ENCODE measurements at regions not wholly inside any gene's neighbourhood (a gene's known extent, or its start where the extent isn't known, plus 50 kb on each side); places are given as distances from the start of the nearest gene placed in this dataset.
"Not testable (repeated sequence)": the region's sequence is repeated elsewhere in the genome, so short reads cannot be mapped to it uniquely, and the experiment has no call there.

DNA sequence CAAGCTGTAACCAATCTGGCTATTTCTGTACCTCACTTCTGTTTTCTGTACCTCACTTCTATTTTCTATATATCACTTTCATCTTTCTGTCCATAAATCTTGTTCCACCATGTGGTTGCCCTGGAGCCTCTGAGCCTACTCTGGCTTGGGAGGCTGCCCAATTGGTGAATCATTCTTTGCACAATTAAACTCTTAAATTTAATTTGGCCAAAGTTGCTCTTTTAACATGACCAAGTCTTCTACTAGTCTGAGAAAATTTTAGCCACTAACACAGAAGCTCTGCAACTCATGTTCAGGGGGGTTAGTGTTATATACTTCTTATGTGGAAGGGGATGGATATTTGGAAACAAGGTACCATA, 503.5 kb downstream of the KIF20B start:
- no peaks in the 10 kb centered on the region for H3K4me1 ChIP-seq (ENCODE audit: control insufficient read depth, insufficient read depth, low read length)
- H3K36me3 ChIP-seq (ENCODE audit: control insufficient read depth, insufficient read depth, low read length): no peaks in the 10 kb centered on the region
- no peak overlapping the region for H3K4me3 ChIP-seq (ENCODE audit: low read depth, low read length)
- H3K9ac ChIP-seq (ENCODE audit: low read depth, low read length): no peak overlapping the region
- H3K9me3 ChIP-seq (ENCODE audit: control insufficient read depth, insufficient read depth, low read length): no peaks in the 10 kb centered on the region
- no peaks in the 10 kb centered on the region for H3K27me3 ChIP-seq (ENCODE audit: control insufficient read depth, insufficient read depth, low read length)

- Histone ChIP-seq H3K9me3 (ENCODE audit: control insufficient read depth, insufficient read depth, low read length) (no peaks in the 10 kb centered on the region), H3K4me1 (ENCODE audit: control insufficient read depth, insufficient read depth, low read length) (no peaks in the 10 kb centered on the region), H3K9ac (ENCODE audit: low read depth, low read length) (no peak overlapping the region), H3K4me3 (ENCODE audit: low read depth, low read length) (no peak overlapping the region), H3K36me3 (ENCODE audit: control insufficient read depth, insufficient read depth, low read length) (no peaks in the 10 kb centered on the region), H3K27me3 (ENCODE audit: control insufficient read depth, insufficient read depth, low read length) (no peaks in the 10 kb centered on the region)
These were observed 503.9 kb downstream of the KIF20B start for GRCh38 chr10:90205340-90205739.

DNA sequence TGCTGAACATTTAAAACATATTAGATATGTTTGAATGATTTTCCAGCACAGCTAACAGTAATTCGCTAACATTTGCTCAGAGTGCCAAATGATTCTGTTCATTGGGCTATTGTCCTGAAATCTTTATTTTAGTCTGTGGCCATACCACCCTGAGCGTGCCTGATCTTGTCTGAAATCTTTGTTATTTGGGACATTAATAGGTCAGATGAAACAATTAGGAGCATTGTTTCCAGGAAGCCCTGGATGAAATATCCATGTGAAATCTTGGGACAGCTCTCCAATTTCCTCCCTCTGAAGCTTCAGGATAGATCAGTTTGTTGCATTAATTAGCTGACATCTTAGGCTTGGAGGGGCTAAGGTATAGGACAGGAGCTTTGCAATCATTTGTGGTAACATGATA, 512.0 kb downstream of the KIF20B start:
- H3K4me3 ChIP-seq (ENCODE audit: low read depth, low read length): no peak overlapping the region
- H3K4me1 ChIP-seq (ENCODE audit: control insufficient read depth, insufficient read depth, low read length): no peaks in the 10 kb centered on the region
- H3K27me3 ChIP-seq (ENCODE audit: control insufficient read depth, insufficient read depth, low read length): no peaks in the 10 kb centered on the region
- no peaks in the 10 kb centered on the region for H3K36me3 ChIP-seq (ENCODE audit: control insufficient read depth, insufficient read depth, low read length)
- no peaks in the 10 kb centered on the region for H3K9me3 ChIP-seq (ENCODE audit: control insufficient read depth, insufficient read depth, low read length)
- no peak overlapping the region for H3K9ac ChIP-seq (ENCODE audit: low read depth, low read length)

DNA sequence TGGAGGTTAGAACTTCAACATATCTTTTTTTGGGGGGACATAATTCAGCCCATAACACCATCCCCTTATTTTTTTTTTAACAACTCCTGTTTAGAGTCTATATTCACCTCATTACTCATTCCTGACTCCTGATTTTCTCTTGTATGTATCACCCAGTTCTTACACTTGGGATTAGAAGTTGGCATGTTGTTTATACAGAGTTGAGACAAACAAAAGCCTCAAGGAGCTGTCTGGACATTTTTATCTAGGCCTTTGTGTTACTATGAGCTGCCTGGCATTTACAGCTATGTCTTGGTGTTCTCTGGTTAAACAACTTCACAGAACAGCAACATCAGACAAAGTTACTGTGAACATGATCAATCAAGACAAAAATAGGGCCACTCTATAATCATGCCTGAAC, 517.5 kb downstream of the KIF20B start:
- Histone ChIP-seq H3K4me1 (ENCODE audit: control insufficient read depth, insufficient read depth, low read length) (no peaks in the 10 kb centered on the region), H3K36me3 (ENCODE audit: control insufficient read depth, insufficient read depth, low read length) (no peaks in the 10 kb centered on the region), H3K4me3 (ENCODE audit: low read depth, low read length) (no peak overlapping the region), H3K9ac (ENCODE audit: low read depth, low read length) (no peak overlapping the region), H3K27me3 (ENCODE audit: control insufficient read depth, insufficient read depth, low read length) (no peaks in the 10 kb centered on the region), H3K9me3 (ENCODE audit: control insufficient read depth, insufficient read depth, low read length) (no peaks in the 10 kb centered on the region)

- H3K36me3 ChIP-seq (ENCODE audit: control insufficient read depth, insufficient read depth, low read length): no peaks in the 10 kb centered on the region
- H3K4me1 ChIP-seq (ENCODE audit: control insufficient read depth, insufficient read depth, low read length): no peaks in the 10 kb centered on the region
- H3K27me3 ChIP-seq (ENCODE audit: control insufficient read depth, insufficient read depth, low read length): no peaks in the 10 kb centered on the region
- H3K9me3 ChIP-seq (ENCODE audit: control insufficient read depth, insufficient read depth, low read length): no peaks in the 10 kb centered on the region
- H3K9ac ChIP-seq (ENCODE audit: low read depth, low read length): no peak overlapping the region
- H3K4me3 ChIP-seq (ENCODE audit: low read depth, low read length): no peak overlapping the region
These were observed 521.0 kb downstream of the KIF20B start for GRCh38 chr10:90222372-90222771.

- Histone ChIP-seq H3K4me3 (ENCODE audit: low read depth, low read length) (no peak overlapping the region), H3K36me3 (ENCODE audit: control insufficient read depth, insufficient read depth, low read length) (no peaks in the 10 kb centered on the region), H3K27me3 (ENCODE audit: control insufficient read depth, insufficient read depth, low read length) (no peaks in the 10 kb centered on the region), H3K9me3 (ENCODE audit: control insufficient read depth, insufficient read depth, low read length) (no peaks in the 10 kb centered on the region), H3K4me1 (ENCODE audit: control insufficient read depth, insufficient read depth, low read length) (no peaks in the 10 kb centered on the region), H3K9ac (ENCODE audit: low read depth, low read length) (no peak overlapping the region)
These were observed 521.5 kb downstream of the KIF20B start for GRCh38 chr10:90222939-90223338.

- H3K9me3 ChIP-seq (ENCODE audit: control insufficient read depth, insufficient read depth, low read length): no peaks in the 10 kb centered on the region
These were observed 523.6 kb downstream of the KIF20B start for GRCh38 chr10:90224791-90225566.

DNA sequence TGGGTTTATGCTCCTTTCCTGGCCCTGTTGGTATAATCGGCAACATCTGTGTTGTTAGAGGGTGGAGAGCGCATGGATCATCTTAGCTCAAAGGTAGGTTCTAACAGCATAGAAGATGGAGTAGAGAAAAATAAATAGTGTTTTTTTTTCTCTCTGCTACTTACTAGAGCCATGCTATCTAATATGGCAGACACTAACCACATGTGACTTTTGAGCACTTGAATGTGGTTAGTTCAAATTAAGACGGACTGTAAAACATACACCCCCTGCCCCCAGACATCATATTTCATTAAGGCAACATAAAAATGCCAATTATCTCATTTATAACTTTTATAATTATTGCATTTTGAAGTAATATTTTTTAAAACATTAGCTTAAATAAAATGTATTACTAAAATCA, 525.1 kb downstream of the KIF20B start:
- Histone ChIP-seq H3K4me1 (ENCODE audit: control insufficient read depth, insufficient read depth, low read length) (no peaks in the 10 kb centered on the region), H3K27me3 (ENCODE audit: control insufficient read depth, insufficient read depth, low read length) (no peaks in the 10 kb centered on the region), H3K36me3 (ENCODE audit: control insufficient read depth, insufficient read depth, low read length) (no peaks in the 10 kb centered on the region), H3K9ac (ENCODE audit: low read depth, low read length) (no peak overlapping the region), H3K9me3 (ENCODE audit: control insufficient read depth, insufficient read depth, low read length) (no peaks in the 10 kb centered on the region), H3K4me3 (ENCODE audit: low read depth, low read length) (no peak overlapping the region)

More at GRCh38 chr10:90224791-90225566, 523.6 kb downstream of the KIF20B start:
- no peaks in the 10 kb centered on the region for H3K36me3 ChIP-seq (ENCODE audit: control insufficient read depth, insufficient read depth, low read length)
- H3K9ac ChIP-seq (ENCODE audit: low read depth, low read length): no peak overlapping the region
- H3K27me3 ChIP-seq (ENCODE audit: control insufficient read depth, insufficient read depth, low read length): no peaks in the 10 kb centered on the region
- H3K4me1 ChIP-seq (ENCODE audit: control insufficient read depth, insufficient read depth, low read length): no peaks in the 10 kb centered on the region
- H3K4me3 ChIP-seq (ENCODE audit: low read depth, low read length): no peak overlapping the region

DNA sequence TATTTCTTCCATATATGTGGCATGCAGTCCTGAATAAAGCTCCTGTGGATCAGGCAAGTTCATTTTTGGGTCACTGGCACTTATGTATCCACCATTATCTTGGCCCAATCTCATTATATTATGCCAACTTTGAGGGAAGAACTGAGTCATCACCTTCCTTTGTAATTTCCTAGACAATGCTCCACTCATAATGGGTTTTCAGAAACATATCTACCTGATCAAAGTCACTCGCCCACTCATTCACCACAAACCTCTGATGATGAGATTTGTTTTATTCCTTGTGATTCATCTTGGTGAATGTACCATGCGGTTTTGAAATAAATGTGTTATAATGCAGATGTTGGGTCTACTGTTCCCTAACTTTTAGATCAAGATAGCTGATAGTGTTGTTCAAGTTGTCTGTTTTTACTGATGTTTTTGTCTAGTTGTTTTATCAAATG, 525.8 kb downstream of the KIF20B start:
- H3K9me3 ChIP-seq (ENCODE audit: control insufficient read depth, insufficient read depth, low read length): no peaks in the 10 kb centered on the region
- no peaks in the 10 kb centered on the region for H3K27me3 ChIP-seq (ENCODE audit: control insufficient read depth, insufficient read depth, low read length)

GRCh38 chr10:90227786-90228185, 526.4 kb downstream of the KIF20B start:
- H3K9me3 ChIP-seq (ENCODE audit: control insufficient read depth, insufficient read depth, low read length): no peaks in the 10 kb centered on the region
- H3K9ac ChIP-seq (ENCODE audit: low read depth, low read length): no peak overlapping the region
- no peaks in the 10 kb centered on the region for H3K36me3 ChIP-seq (ENCODE audit: control insufficient read depth, insufficient read depth, low read length)
- no peaks in the 10 kb centered on the region for H3K27me3 ChIP-seq (ENCODE audit: control insufficient read depth, insufficient read depth, low read length)
- H3K4me3 ChIP-seq (ENCODE audit: low read depth, low read length): no peak overlapping the region
- no peaks in the 10 kb centered on the region for H3K4me1 ChIP-seq (ENCODE audit: control insufficient read depth, insufficient read depth, low read length)

More for the DNA sequence above, 525.8 kb downstream of the KIF20B start:
- no peak overlapping the region for H3K9ac ChIP-seq (ENCODE audit: low read depth, low read length)
- no peaks in the 10 kb centered on the region for H3K4me1 ChIP-seq (ENCODE audit: control insufficient read depth, insufficient read depth, low read length)
- no peaks in the 10 kb centered on the region for H3K36me3 ChIP-seq (ENCODE audit: control insufficient read depth, insufficient read depth, low read length)
- no peak overlapping the region for H3K4me3 ChIP-seq (ENCODE audit: low read depth, low read length)

DNA sequence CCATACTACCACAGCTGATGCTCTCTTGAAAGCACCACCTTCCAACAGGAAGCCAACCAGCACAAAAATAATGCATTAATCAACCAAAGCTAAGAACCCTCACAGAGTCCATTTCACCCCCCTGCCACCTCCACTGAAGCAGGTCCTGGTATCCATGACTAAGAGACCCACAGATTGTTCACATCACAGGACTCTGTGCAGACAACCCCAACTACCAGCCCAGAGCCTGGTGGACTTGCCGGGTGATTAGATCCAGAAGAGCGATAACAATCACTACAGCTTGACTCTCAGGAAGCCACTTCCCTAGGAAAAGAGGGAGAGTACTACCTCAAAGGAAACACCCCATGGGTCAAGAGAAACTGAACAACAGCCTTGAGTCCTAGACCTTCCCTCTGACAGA, 528.1 kb downstream of the KIF20B start:
- Histone ChIP-seq H3K9ac (ENCODE audit: low read depth, low read length) (no peak overlapping the region), H3K27me3 (ENCODE audit: control insufficient read depth, insufficient read depth, low read length) (no peaks in the 10 kb centered on the region), H3K36me3 (ENCODE audit: control insufficient read depth, insufficient read depth, low read length) (no peaks in the 10 kb centered on the region), H3K9me3 (ENCODE audit: control insufficient read depth, insufficient read depth, low read length) (no peaks in the 10 kb centered on the region), H3K4me1 (ENCODE audit: control insufficient read depth, insufficient read depth, low read length) (no peaks in the 10 kb centered on the region), H3K4me3 (ENCODE audit: low read depth, low read length) (no peak overlapping the region)

GRCh38 chr10:90233805-90234204, 532.4 kb downstream of the KIF20B start:
- not testable (repeated sequence) for H3K4me3 ChIP-seq (ENCODE audit: low read depth, low read length); H3K36me3 ChIP-seq (ENCODE audit: control insufficient read depth, insufficient read depth, low read length); H3K9me3 ChIP-seq (ENCODE audit: control insufficient read depth, insufficient read depth, low read length); H3K4me1 ChIP-seq (ENCODE audit: control insufficient read depth, insufficient read depth, low read length); H3K9ac ChIP-seq (ENCODE audit: low read depth, low read length); H3K27me3 ChIP-seq (ENCODE audit: control insufficient read depth, insufficient read depth, low read length)
